CD4-positive, alpha-beta T cell (primary cell): ENCODE measurements at regions not wholly inside any gene's neighbourhood (a gene's known extent, or its start where the extent isn't known, plus 50 kb on each side); places are given as distances from the start of the nearest gene placed in this dataset.

Experiments
- ATAC-seq: fragments of 200-7000 bp; cut with Tn5 transposase; one replicate; pipeline ENCODE4 v1.10.0; 2022; ENCODE audit warnings: mild to moderate bottlenecking; ENCODE audit not compliant: poor library complexity
- CTCF ChIA-PET: fragments of 350-600 bp; sonication (Branson Sonifier 250); formaldehyde crosslinking; loops from one replicate; lab custom pipeline; 2021; ENCODE audit warnings: antibody characterized with exemption, inconsistent platforms; lab: Charles Lee
- POLR2A ChIA-PET: fragments of 350-600 bp; sonication (Branson Sonifier 250); formaldehyde crosslinking; loops from one replicate; lab custom pipeline; 2021; ENCODE audit warnings: antibody characterized with exemption, inconsistent platforms; lab: Charles Lee
- DNase-seq, 14 experiments: peaks; one replicate each; pipeline ENCODE4 v3.0.0-alpha.2; 2013 to 2020; ENCODE audit warnings: mixed read lengths in 2 of 14
- H3K27ac ChIP-seq, 2 donors: one replicate each; pipeline versions ENCODE4 v1.5.1 to v1.7.0; 2013; ENCODE audit warnings: low read length in 2 of 2, low read depth in 1 of 2, mild to moderate bottlenecking in 1 of 2
- H3K27me3 ChIP-seq, 2 experiments: 1 replicate in 1 of 2; 2 replicates in 1 of 2; pipeline versions ENCODE4 v1.6.1 to v1.7.0; 2013; ENCODE audit warnings: low read length in 2 of 2, control low read depth in 1 of 2, mild to moderate bottlenecking in 1 of 2, moderate library complexity in 1 of 2; ENCODE audit not compliant: insufficient read depth in 2 of 2, control insufficient read depth in 1 of 2
- H3K36me3 ChIP-seq: one replicate; pipeline ENCODE4 v1.6.1; 2013; ENCODE audit warnings: low read length, control low read depth; ENCODE audit not compliant: insufficient read depth
- H3K4me1 ChIP-seq: one replicate; pipeline ENCODE4 v1.6.1; 2013; ENCODE audit warnings: low read length, control low read depth; ENCODE audit not compliant: insufficient read depth
- H3K4me3 ChIP-seq: one replicate; pipeline ENCODE4 v1.5.1; 2013; ENCODE audit warnings: mild to moderate bottlenecking, low read length, moderate library complexity
- H3K9me3 ChIP-seq, 2 experiments: 1 replicate in 1 of 2; 2 replicates in 1 of 2; pipeline versions ENCODE4 v1.6.1 to v1.7.0; 2013; ENCODE audit warnings: low read length in 2 of 2, mild to moderate bottlenecking in 2 of 2, control low read depth in 1 of 2, moderate library complexity in 1 of 2; ENCODE audit not compliant: control insufficient read depth in 1 of 2, insufficient read depth in 1 of 2
- H3K27ac Mint-ChIP-seq: one replicate; pipeline ENCODE4 v1.8.0; 2020; ENCODE audit warnings: mixed read lengths
- H3K27me3 Mint-ChIP-seq: one replicate; pipeline ENCODE4 v1.8.0; 2021; ENCODE audit warnings: mixed read lengths
- H3K36me3 Mint-ChIP-seq: one replicate; pipeline ENCODE4 v1.8.0; 2021; ENCODE audit warnings: low read depth, mixed read lengths
- H3K4me1 Mint-ChIP-seq: one replicate; pipeline ENCODE4 v1.8.0; 2021; ENCODE audit warnings: low read depth, mixed read lengths
- H3K4me3 Mint-ChIP-seq: one replicate; pipeline ENCODE4 v1.8.0; 2020; ENCODE audit warnings: mild to moderate bottlenecking, mixed read lengths
- H3K9me3 Mint-ChIP-seq: one replicate; pipeline ENCODE4 v1.8.0; 2020; ENCODE audit warnings: mixed read lengths
- intact Hi-C, 2 experiments: fragments of 100-400 bp; cut with DNase I in 1 of 2; cut with micrococcal nuclease in 1 of 2; formaldehyde crosslinking; loops; one replicate each; pipeline versions ENCODE4 v1.15.1 to v1.9.0; 2023 to 2025; cut with DNase I, micrococcal nuclease
- TF ChIP-seq, protein P1 (sequence below): fragments of 200-600 bp; IDR thresholded peaks from one replicate; pipeline ENCODE4 v1.8.0; 2022; ENCODE audit warnings: antibody characterized with exemption, mild to moderate bottlenecking

DNA sequence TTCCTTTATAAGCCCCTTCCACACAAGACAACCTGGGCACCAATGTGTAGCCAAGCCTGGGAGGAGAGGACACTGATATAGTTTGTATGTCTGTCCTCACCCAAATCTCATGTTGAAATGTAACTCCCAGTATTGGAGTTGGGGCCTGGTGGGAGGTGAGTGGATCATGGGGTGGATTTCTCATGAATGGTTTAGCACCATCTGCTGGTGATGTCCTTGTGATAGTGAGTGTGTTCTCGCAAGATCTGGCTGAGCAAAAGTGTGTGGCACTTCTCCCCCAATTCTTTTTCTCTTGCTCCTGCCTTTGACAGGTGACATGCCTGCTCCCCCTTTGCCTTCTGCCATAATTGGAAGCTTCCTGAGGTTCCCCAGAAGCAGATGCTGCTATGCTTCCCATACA, 135.8 kb downstream of the USP31 start:
- ChIA-PET CTCF (no interaction called here), POLR2A (no interaction called here)
- peaks cover 0 to 3% of the 10 kb centered on the region in 2 experiments for H3K27me3 ChIP-seq
- H3K36me3 ChIP-seq = no peaks in the 10 kb centered on the region
- no peaks in the 10 kb centered on the region for H3K9me3 ChIP-seq
- peaks cover 43% of the 10 kb centered on the region for H3K27me3 Mint-ChIP-seq
- DNase-seq (peak in 1 of 14 experiments; percentile 3), ATAC-seq (no peak)
- H3K36me3 Mint-ChIP-seq = no peaks in the 10 kb centered on the region
- no peaks in the 10 kb centered on the region for H3K9me3 Mint-ChIP-seq
- H3K27ac ChIP-seq = no peak overlapping the region
- H3K4me3 ChIP-seq = no peak overlapping the region
- H3K4me1 Mint-ChIP-seq = no peaks in the 10 kb centered on the region
- TF ChIP-seq, protein P1, sequence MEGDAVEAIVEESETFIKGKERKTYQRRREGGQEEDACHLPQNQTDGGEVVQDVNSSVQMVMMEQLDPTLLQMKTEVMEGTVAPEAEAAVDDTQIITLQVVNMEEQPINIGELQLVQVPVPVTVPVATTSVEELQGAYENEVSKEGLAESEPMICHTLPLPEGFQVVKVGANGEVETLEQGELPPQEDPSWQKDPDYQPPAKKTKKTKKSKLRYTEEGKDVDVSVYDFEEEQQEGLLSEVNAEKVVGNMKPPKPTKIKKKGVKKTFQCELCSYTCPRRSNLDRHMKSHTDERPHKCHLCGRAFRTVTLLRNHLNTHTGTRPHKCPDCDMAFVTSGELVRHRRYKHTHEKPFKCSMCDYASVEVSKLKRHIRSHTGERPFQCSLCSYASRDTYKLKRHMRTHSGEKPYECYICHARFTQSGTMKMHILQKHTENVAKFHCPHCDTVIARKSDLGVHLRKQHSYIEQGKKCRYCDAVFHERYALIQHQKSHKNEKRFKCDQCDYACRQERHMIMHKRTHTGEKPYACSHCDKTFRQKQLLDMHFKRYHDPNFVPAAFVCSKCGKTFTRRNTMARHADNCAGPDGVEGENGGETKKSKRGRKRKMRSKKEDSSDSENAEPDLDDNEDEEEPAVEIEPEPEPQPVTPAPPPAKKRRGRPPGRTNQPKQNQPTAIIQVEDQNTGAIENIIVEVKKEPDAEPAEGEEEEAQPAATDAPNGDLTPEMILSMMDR = no peak
- no peak overlapping the region for H3K4me3 Mint-ChIP-seq
- intact Hi-C loops = no loop called here
- H3K4me1 ChIP-seq = no peaks in the 10 kb centered on the region
- H3K27ac Mint-ChIP-seq = no peak overlapping the region

DNA sequence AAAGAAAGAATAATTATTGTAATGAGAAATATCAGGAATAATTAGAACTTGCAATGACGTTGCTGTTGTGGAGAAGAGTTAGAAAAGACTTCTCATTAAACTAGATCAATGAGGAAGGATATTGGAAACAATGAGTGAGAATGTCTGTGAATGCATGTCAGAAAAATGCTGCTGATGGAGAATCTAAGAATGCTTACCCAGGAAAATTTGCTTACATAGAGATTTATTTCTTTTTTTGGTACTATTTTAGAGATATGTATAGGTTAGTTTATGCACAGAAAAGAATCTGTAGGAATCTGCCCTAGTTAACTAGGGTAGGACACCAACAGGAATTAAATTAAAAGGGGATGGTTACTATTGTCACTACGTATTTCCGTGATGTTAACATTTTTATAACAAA, 140.2 kb downstream of the USP31 start:
- H3K27me3 ChIP-seq = peaks cover 0 to 4% of the 10 kb centered on the region in 2 experiments
- no peaks in the 10 kb centered on the region for H3K4me1 ChIP-seq
- TF ChIP-seq, protein P1 = no peak
- Mint-ChIP-seq H3K27ac (no peak overlapping the region), H3K27me3 (peaks cover 53% of the 10 kb centered on the region), H3K4me1 (no peaks in the 10 kb centered on the region), H3K4me3 (no peak overlapping the region), H3K9me3 (no peaks in the 10 kb centered on the region), H3K36me3 (no peaks in the 10 kb centered on the region)
- no peak overlapping the region for H3K27ac ChIP-seq
- H3K9me3 ChIP-seq = no peaks in the 10 kb centered on the region
- H3K4me3 ChIP-seq = no peak overlapping the region
- H3K36me3 ChIP-seq = no peaks in the 10 kb centered on the region
- CTCF ChIA-PET = no interaction called here
- DNase-seq (no peak), ATAC-seq (no peak)
- intact Hi-C loops = no loop called here
- POLR2A ChIA-PET = no interaction called here

DNA sequence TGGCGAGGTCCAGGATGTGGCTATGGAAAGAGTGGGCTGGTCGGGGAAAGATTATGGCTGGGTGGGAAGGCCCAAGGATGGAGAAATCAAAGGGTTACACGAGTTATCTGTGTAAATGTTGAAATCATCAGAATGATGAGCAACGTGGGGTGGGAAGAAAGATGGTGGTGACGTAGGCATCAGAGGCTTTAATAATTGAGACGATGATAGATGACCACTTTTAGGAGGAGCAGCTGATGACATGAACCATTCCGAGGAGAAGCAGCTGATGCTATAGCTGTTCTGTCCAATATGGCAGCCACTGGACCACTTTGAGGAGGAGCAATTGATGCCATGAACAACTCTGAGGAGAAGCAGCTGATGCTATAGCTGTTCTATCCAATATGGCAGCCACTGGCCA, 141.2 kb downstream of the USP31 start:
- no peaks in the 10 kb centered on the region for H3K4me1 Mint-ChIP-seq
- peaks cover 48% of the 10 kb centered on the region for H3K27me3 Mint-ChIP-seq
- Histone ChIP-seq H3K27me3 (peaks cover 0 to 4% of the 10 kb centered on the region in 2 experiments), H3K36me3 (no peaks in the 10 kb centered on the region), H3K9me3 (no peaks in the 10 kb centered on the region), H3K27ac (no peak overlapping the region), H3K4me1 (no peaks in the 10 kb centered on the region), H3K4me3 (no peak overlapping the region)
- no peak for DNase-seq
- ChIA-PET POLR2A (no interaction called here), CTCF (no interaction called here)
- TF ChIP-seq, protein P1 = no peak
- H3K4me3 Mint-ChIP-seq = no peak overlapping the region
- H3K36me3 Mint-ChIP-seq = no peaks in the 10 kb centered on the region
- no peak for ATAC-seq
- intact Hi-C loops = no loop called here
- no peak overlapping the region for H3K27ac Mint-ChIP-seq
- H3K9me3 Mint-ChIP-seq = no peaks in the 10 kb centered on the region
